T-helper 17 cell (primary cell): ENCODE measurements at regions not wholly inside any gene's neighbourhood (a gene's known extent, or its start where the extent isn't known, plus 50 kb on each side); places are given as distances from the start of the nearest gene placed in this dataset.

Experiments used
- ATAC-seq: fragments of 150-1000 bp; cut with Tn5 transposase; 2 replicates; pipeline ENCODE4 v1.10.0; 2021; ENCODE audit warnings: mild to moderate bottlenecking, moderate library complexity
- DNase-seq, 3 donors: peaks; one replicate each; pipeline versions ENCODE4 v3.0.0 to v3.0.0-alpha.2; 2020 to 2021
- H3K9me3 ChIP-seq: one replicate; pipeline ENCODE4 v1.7.0; 2013; ENCODE audit warnings: low read length, mild to moderate bottlenecking; ENCODE audit not compliant: control insufficient read depth, poor library complexity, severe bottlenecking
- H3K27ac Mint-ChIP-seq: one replicate; pipeline ENCODE4 v1.8.0; 2022; ENCODE audit warnings: mild to moderate bottlenecking, moderate library complexity, mixed read lengths
- H3K27me3 Mint-ChIP-seq: one replicate; pipeline ENCODE4 v1.8.0; 2022; ENCODE audit warnings: mixed read lengths
- H3K36me3 Mint-ChIP-seq: one replicate; pipeline ENCODE4 v1.8.0; 2022; ENCODE audit warnings: low read depth, mixed read lengths
- H3K4me1 Mint-ChIP-seq: one replicate; pipeline ENCODE4 v1.8.0; 2022; ENCODE audit warnings: mild to moderate bottlenecking, mixed read lengths
- H3K4me3 Mint-ChIP-seq: one replicate; pipeline ENCODE4 v1.8.0; 2022; ENCODE audit warnings: mild to moderate bottlenecking, moderate library complexity, mixed read lengths

DNA sequence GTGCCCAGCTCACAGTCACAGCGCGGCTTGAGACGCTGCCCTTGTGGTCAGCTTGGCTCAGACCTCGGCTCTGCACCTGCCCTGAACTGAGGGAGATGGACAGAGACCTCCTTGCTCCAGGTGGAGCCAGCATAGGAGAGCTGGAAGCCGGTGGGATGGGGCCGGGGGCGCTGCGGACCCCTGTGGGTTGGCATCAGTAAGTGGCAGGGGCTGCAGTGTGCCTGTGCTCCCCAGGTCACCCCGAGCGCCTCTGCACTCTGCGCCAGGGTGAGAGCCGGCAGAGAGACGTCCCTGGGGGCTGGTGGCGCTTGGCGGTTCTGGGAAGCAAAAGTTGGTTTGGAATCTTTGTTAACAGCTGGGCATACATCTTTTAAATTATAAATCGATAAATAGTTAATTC, 105.6 kb upstream of the TTC34 start:
- no peaks in the 10 kb centered on the region for H3K4me1 Mint-ChIP-seq
- H3K4me3 Mint-ChIP-seq, result no peak overlapping the region
- DNase-seq, result no peak
- H3K27me3 Mint-ChIP-seq, result peaks cover 4% of the 10 kb centered on the region
- no peaks in the 10 kb centered on the region for H3K36me3 Mint-ChIP-seq
- H3K9me3 ChIP-seq, result no peaks in the 10 kb centered on the region
- H3K27ac Mint-ChIP-seq, result no peak overlapping the region
- ATAC-seq, result no peak

DNA sequence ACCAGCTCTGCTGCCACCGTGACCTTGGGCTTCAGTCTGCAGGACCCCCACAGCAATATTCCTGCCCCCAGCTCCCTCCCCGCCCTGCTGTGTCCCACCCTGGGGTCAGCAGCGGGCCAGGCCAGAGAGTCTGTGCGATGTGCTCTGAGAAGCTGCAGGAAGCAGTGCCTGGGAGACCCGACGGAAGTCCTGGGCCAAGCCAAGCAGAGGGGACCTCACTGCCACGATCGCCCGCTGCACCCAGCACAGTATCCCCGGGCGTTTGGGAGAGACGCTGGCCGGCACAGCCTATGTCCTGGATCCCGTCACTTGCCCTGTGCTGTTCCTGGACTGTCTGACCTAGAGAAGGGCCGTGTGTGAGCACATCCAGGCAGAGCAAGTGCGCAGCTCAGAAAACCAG, 106.6 kb upstream of the TTC34 start:
- no peak overlapping the region for H3K27ac Mint-ChIP-seq
- no peaks in the 10 kb centered on the region for H3K4me1 Mint-ChIP-seq
- DNase-seq (no peak), ATAC-seq (no peak)
- H3K36me3 Mint-ChIP-seq, result no peaks in the 10 kb centered on the region
- H3K4me3 Mint-ChIP-seq, result no peak overlapping the region
- no peaks in the 10 kb centered on the region for H3K9me3 ChIP-seq
- peaks cover 4% of the 10 kb centered on the region for H3K27me3 Mint-ChIP-seq

DNA sequence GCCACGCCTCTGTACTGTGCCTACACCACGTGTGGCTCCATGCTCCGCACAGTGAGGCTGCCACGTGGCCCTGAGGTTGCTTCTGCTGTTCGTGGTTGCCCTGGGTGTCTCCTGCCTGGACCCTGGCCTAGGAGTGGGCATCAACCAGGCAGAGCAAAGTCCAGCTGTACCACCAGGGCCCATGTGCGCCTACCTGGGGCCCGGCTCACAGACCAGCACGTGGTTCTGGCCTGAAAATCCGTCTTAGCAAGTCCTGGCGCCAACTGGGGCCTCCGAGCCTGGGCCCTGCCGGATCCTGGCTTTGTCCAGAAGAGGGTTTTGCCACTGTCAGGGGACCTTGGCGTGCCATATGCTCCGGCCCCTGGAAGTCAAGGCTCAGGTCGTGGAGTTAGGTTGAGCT, 107.1 kb upstream of the TTC34 start:
- Mint-ChIP-seq H3K4me3 (no peak overlapping the region), H3K4me1 (no peaks in the 10 kb centered on the region), H3K27me3 (peaks cover 4% of the 10 kb centered on the region), H3K36me3 (no peaks in the 10 kb centered on the region), H3K27ac (no peak overlapping the region)
- no peak for ATAC-seq
- no peaks in the 10 kb centered on the region for H3K9me3 ChIP-seq
- DNase-seq, result no peak

DNA sequence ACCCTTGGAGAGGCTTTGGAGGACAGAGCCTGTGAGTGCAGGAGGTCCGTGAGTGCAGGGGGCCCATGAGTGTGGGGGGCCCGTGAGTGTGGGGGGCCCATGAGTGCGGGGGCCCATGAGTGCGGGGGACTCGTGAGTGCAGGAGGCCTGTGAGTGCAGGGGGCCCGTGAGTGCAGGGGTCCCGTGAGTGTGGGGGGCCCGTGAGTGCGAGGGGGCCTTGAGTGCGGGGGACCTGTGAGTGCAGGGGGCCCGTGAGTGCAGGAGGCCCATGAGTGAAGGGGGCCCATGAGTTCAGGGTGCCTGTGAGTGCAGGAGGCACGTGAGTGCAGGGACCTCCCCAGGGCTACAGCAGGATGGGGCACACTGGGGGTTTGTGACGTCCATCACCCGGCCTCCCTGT, 108.3 kb upstream of the TTC34 start:
- DNase-seq, result no peak
- Mint-ChIP-seq H3K4me1 (no peaks in the 10 kb centered on the region), H3K36me3 (no peaks in the 10 kb centered on the region), H3K27ac (no peak overlapping the region), H3K27me3 (peaks cover 4% of the 10 kb centered on the region), H3K4me3 (no peak overlapping the region)
- ATAC-seq, result no peak
- no peaks in the 10 kb centered on the region for H3K9me3 ChIP-seq

DNA sequence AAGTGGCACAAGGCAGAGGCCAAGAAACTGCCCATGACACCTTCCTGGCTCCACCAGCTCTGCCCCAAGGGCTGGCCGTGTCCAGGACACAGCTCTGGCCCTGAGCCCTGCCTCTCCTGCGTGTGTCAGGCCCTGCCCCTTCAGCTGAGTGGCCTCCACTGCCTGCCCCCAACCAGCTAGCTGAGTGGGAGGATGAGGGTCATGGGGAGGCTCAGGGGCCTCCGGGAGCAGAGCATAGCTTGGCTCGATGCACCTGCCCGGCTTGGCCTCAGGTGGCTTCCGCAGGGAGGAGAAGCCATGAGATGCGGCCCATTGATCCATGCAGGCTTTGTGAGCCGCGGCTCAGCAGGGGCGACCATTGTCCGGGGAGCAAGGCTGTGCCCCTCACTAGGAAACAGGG, 108.7 kb upstream of the TTC34 start:
- ATAC-seq, result no peak
- no peaks in the 10 kb centered on the region for H3K9me3 ChIP-seq
- Mint-ChIP-seq H3K27me3 (peaks cover 4% of the 10 kb centered on the region), H3K27ac (no peak overlapping the region), H3K4me1 (no peaks in the 10 kb centered on the region), H3K4me3 (no peak overlapping the region), H3K36me3 (no peaks in the 10 kb centered on the region)
- no peak for DNase-seq

DNA sequence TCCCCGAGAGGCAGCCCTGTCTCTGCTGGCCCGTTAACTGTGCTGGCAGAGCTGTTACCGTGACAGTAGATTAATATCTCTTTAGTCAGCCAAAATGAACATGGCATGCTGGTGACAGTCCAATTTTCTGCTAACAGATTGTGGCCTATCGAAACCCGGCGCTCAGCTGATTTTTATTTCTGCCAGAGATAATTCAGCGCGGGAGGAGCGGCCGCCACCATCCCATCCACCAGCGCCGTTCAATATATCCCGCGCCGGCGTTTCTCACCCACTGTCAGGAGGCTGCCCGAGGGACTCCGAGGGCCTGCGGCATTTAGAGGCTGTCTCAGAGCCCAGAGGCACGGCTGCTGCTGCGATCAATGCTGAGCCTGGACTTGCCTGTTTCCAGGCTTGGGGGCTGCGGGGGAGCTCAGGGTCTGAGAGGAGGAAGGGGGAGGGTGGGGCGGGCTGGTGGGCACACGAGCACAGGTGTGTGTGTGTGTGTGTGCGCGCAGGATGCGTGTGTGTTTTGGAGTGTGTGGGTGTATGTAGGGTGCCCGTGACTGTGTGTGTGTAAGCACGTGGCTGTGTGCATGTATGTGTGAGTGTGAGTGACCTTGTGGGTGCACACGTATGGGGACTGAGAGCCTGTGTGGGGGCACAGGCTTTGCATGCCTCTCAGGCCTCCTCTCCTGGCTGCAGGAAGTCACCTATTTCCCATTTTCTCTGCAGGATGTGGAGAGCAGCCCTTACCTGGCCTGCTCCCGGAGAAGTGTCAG, 109.7 kb upstream of the ACTRT2 start:
- Mint-ChIP-seq H3K36me3 (no peaks in the 10 kb centered on the region), H3K27ac (no peak overlapping the region), H3K4me1 (no peaks in the 10 kb centered on the region), H3K4me3 (no peak overlapping the region), H3K27me3 (peaks cover 4% of the 10 kb centered on the region)
- DNase-seq, result no peak
- ATAC-seq, result no peak
- no peaks in the 10 kb centered on the region for H3K9me3 ChIP-seq

DNA sequence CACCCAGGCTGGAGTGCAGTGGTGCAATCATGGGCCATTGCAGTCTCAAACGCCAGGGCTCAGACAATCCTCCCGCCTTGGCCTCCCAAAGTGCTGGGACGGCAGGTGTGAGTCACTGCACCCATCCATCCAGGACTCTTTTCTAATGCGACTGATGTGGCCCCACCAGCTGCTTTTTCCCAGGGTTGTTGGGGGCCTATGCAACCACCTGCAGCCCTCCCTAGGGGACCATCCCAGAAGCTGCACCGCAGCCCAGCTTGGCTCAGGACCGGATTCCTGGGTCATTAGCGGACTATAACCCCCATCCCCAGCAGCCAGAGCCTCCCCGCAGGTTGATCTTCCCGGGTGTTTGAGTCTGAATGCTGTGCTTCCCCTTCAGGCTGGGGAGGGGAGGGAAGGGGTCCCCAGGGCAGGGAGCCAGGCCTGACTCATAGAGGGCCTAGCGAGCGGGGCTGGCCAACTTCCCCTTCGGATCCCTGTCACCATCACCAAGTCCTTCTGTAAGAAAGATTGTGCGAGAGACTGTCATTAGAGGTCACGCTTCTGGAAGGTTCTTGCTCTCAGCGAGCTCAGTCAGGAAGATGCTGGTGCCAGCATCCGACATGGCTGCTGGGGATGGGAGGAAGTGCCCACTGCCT, 108.7 kb upstream of the ACTRT2 start:
- Mint-ChIP-seq H3K36me3 (no peaks in the 10 kb centered on the region), H3K27me3 (peaks cover under 1% of the 10 kb centered on the region), H3K4me3 (no peak overlapping the region), H3K4me1 (no peaks in the 10 kb centered on the region), H3K27ac (no peak overlapping the region)
- no peak for ATAC-seq
- no peak for DNase-seq
- no peaks in the 10 kb centered on the region for H3K9me3 ChIP-seq

DNA sequence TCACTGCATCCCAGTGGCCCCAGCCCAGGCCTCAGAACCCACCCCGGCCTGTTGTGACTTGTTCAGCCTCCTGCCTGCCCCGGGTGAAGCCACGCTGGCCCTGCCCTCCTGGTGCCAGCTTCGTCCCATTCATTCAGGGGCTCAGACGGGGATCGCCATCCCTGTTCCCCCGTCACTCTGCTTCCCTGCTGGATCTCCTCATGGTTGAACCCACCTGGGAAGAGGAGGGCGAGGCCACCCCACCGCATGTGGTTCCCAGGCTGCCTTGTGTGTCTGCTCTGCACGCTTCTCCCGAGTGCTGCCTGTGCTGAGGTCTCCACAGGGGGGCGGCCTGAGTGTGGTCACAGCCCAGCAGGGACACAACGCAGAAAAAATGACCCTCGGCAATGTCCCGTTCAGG, 108.2 kb upstream of the ACTRT2 start:
- Mint-ChIP-seq H3K27me3 (no peaks in the 10 kb centered on the region), H3K4me3 (no peak overlapping the region), H3K27ac (no peak overlapping the region), H3K36me3 (no peaks in the 10 kb centered on the region), H3K4me1 (peaks cover 2% of the 10 kb centered on the region)
- ATAC-seq (no peak), DNase-seq (no peak)
- H3K9me3 ChIP-seq, result no peaks in the 10 kb centered on the region

DNA sequence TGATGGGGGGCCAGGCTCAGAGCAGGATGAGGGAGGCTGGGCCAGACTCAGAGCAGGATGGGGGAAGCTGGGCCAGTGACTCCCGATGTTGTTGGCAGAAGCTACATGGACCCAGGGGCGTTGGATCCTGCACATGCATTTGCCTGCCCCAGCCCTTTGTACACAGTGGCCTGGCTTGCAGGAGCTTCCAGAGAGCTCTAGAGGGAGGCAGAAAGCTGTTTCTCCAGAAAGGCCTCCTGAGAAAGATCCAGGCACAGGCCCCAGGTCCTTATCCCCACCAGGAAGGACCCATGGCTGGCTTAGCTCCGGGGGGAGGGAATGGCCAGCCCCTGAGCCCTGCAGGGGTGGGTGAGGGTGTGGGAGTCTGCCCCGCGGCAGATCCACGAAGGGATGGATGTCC, 106.6 kb upstream of the ACTRT2 start:
- no peaks in the 10 kb centered on the region for H3K36me3 Mint-ChIP-seq
- H3K4me3 Mint-ChIP-seq, result no peak overlapping the region
- H3K9me3 ChIP-seq, result no peaks in the 10 kb centered on the region
- peaks cover 2% of the 10 kb centered on the region for H3K4me1 Mint-ChIP-seq
- no peak overlapping the region for H3K27ac Mint-ChIP-seq
- peaks cover 11% of the 10 kb centered on the region for H3K27me3 Mint-ChIP-seq
- no peak for DNase-seq
- no peak for ATAC-seq

DNA sequence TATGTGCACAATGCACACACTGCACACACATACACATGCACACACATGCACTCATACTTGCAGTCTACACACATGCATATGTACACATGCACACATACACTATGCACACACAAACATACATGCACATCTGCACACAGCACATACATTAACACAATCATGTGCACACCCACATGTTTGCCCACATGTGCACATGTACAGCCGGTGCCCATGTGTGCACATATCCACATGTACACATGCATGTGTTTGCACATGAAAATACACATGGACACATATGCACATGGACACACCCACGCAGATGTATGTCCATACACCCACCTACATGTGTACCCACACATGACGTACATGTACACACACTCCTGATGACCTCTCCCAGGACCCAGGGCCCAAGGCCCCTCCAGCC, 105.1 kb upstream of the ACTRT2 start:
- H3K27me3 Mint-ChIP-seq, result peaks cover 14% of the 10 kb centered on the region
- H3K27ac Mint-ChIP-seq, result no peak overlapping the region
- ATAC-seq (no peak), DNase-seq (no peak)
- H3K36me3 Mint-ChIP-seq, result no peaks in the 10 kb centered on the region
- H3K4me1 Mint-ChIP-seq, result peaks cover 2% of the 10 kb centered on the region
- H3K4me3 Mint-ChIP-seq, result no peak overlapping the region
- H3K9me3 ChIP-seq, result no peaks in the 10 kb centered on the region

DNA sequence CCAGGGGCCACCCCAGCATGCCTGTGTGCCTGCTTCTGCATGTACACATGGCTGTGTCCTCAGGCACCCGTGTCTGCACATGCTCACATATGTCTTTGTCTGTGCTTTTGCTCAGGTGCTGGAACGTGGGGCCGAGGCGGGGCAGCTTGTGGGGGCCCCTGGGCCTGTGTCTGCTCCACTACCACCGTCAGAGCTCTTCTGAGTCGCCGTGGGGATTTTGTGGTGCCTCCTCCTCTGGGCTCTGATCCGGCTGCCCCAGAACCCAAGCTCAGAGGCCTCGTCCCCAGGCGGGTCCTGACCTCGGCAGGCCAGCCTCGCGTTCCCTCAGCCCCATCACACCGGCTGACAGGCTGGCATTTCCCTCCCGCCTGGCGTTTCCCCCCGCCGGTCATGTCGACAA, 104.6 kb upstream of the ACTRT2 start:
- Mint-ChIP-seq H3K27me3 (peaks cover 14% of the 10 kb centered on the region), H3K4me3 (no peak overlapping the region), H3K36me3 (no peaks in the 10 kb centered on the region), H3K4me1 (peaks cover 2% of the 10 kb centered on the region), H3K27ac (no peak overlapping the region)
- no peak for ATAC-seq
- no peak for DNase-seq
- no peaks in the 10 kb centered on the region for H3K9me3 ChIP-seq

DNA sequence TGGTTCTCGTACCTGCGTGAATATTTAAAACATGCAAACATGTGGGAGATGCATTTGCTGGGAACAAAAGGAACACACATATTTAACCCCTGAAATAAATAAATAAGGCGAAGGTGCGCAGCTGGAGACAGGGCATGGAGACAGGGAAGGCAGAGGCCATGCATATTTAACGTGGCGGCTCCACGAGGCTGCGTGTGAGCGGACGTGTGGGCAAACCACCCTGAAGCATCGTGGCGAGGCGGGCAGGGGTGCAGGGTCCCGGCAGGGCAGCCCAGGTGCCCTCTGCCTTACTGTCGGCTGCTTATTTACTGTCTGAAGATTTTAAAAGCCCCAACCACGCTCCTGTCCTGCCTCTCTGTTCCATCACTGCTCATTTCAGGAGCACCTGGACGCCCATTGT, 104.0 kb upstream of the ACTRT2 start:
- DNase-seq, result no peak
- peaks cover 6% of the 10 kb centered on the region for H3K4me1 Mint-ChIP-seq
- H3K4me3 Mint-ChIP-seq, result no peak overlapping the region
- H3K27me3 Mint-ChIP-seq, result peaks cover 14% of the 10 kb centered on the region
- no peaks in the 10 kb centered on the region for H3K9me3 ChIP-seq
- no peaks in the 10 kb centered on the region for H3K36me3 Mint-ChIP-seq
- ATAC-seq, result no peak
- no peak overlapping the region for H3K27ac Mint-ChIP-seq

DNA sequence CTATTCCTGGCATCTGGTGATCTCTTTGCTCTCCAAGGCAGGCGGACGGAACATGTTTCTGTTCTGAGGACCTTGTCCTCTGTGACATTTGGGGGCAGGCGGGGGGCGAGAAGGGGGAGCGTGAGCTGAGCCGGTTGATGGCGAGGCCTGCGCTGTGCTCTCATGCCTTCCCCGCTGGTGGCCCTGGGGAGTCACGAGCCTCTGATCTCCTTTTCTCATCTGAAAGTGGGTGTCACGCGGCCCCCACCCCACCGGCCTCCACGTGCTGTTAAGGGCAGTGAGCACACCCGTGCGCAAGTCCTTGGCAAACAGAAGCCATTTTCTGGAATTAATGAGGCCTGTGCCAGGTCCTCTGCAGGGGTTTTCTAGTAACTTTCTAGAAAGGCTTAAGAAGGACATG, 102.8 kb upstream of the ACTRT2 start:
- H3K36me3 Mint-ChIP-seq, result no peaks in the 10 kb centered on the region
- DNase-seq (no peak), ATAC-seq (no peak)
- peaks cover 14% of the 10 kb centered on the region for H3K27me3 Mint-ChIP-seq
- H3K4me1 Mint-ChIP-seq, result peaks cover 6% of the 10 kb centered on the region
- no peak overlapping the region for H3K4me3 Mint-ChIP-seq
- no peak overlapping the region for H3K27ac Mint-ChIP-seq
- H3K9me3 ChIP-seq, result no peaks in the 10 kb centered on the region

DNA sequence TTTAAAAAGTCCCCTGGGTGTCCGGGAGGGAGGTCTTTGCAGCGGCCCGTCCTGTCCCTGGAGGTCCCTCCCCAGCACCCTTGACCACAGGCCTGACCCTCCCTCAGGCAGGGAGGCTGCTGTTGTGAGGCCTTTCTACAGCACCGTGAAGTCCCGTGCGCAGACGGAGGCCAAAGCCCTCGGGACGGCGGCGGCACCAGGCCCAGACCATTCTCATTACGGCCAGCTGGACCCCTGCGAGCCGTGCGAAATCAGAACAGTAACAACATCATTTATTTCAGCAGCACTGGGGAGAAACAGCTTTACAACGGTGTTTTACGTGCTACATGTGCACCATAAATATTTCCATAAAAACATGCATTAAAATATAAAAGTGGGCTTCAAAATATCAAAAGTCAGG, 101.4 kb upstream of the ACTRT2 start:
- peaks cover 6% of the 10 kb centered on the region for H3K4me1 Mint-ChIP-seq

More for the DNA sequence above, 101.4 kb upstream of the ACTRT2 start:
- no peaks in the 10 kb centered on the region for H3K36me3 Mint-ChIP-seq
- ATAC-seq, result no peak
- DNase-seq, result no peak
- peaks cover 17% of the 10 kb centered on the region for H3K27me3 Mint-ChIP-seq
- no peak overlapping the region for H3K4me3 Mint-ChIP-seq
- no peak overlapping the region for H3K27ac Mint-ChIP-seq
- no peaks in the 10 kb centered on the region for H3K9me3 ChIP-seq
